Transverse colon (tissue), 4 donors: ENCODE measurements at regions not wholly inside any gene's neighbourhood (a gene's known extent, or its start where the extent isn't known, plus 50 kb on each side); places are given as distances from the start of the nearest gene placed in this dataset.

Experiments
- DNase-seq: peaks from one replicate; pipeline ENCODE4 v3.0.0-alpha.2; 2019
- H3K27ac ChIP-seq, 4 donors: fragments of 200-600 bp; sonication (generic); 2 replicates each; pipeline ENCODE4 v1.5.1; 2016 to 2018; ENCODE audit warnings: inconsistent platforms in 4 of 4
- H3K27me3 ChIP-seq: fragments of 200-600 bp; sonication (generic); 2 replicates; pipeline ENCODE4 v1.5.1; 2017; ENCODE audit warnings: inconsistent platforms
- H3K36me3 ChIP-seq, 4 donors: fragments of 200-600 bp; sonication (generic); 2 replicates each; pipeline ENCODE4 v1.5.1; 2017 to 2019; ENCODE audit warnings: inconsistent platforms in 4 of 4
- H3K4me1 ChIP-seq, 4 donors: fragments of 200-600 bp; sonication (generic); 2 replicates each; pipeline ENCODE4 v1.5.1; 2017 to 2020; ENCODE audit warnings: inconsistent platforms in 4 of 4
- H3K4me3 ChIP-seq, 4 donors: fragments of 200-600 bp; sonication (generic); 1 replicate in 1 of 4; 2 replicates in 3 of 4; pipeline versions ENCODE4 v1.5.1 to v1.6.1; 2017 to 2019; ENCODE audit warnings: inconsistent platforms in 4 of 4
- H3K9me3 ChIP-seq, 2 donors: fragments of 200-600 bp; sonication (generic); 2 replicates each; pipeline ENCODE4 v1.5.1; 2017 to 2019; ENCODE audit warnings: inconsistent platforms in 2 of 2
- CTCF ChIP-seq, 5 experiments: fragments of 200-600 bp in 3 of 5; fragments of 450-650 bp in 2 of 5; sonication (generic) in 3 of 5; IDR thresholded peaks; 1 replicate in 2 of 5; 2 replicates in 3 of 5; pipeline ENCODE4 v1.5.1; 2016 to 2017; ENCODE audit warnings: antibody characterized with exemption in 5 of 5, inconsistent platforms in 3 of 5, mild to moderate bottlenecking in 2 of 5, moderate library complexity in 1 of 5
- EP300 ChIP-seq: sonication (generic); formaldehyde crosslinking; IDR thresholded peaks from one replicate; pipeline ENCODE4 v1.6.1; 2017; ENCODE audit warnings: antibody characterized with exemption, low read depth
- POLR2A ChIP-seq: fragments of 450-650 bp; IDR thresholded peaks from one replicate; pipeline ENCODE4 v1.6.1; 2016; ENCODE audit warnings: antibody characterized with exemption, mild to moderate bottlenecking, moderate library complexity
- POLR2AphosphoS5 ChIP-seq, 3 donors: sonication (generic); formaldehyde crosslinking; IDR thresholded peaks; one replicate each; pipeline ENCODE4 v1.6.1; 2016; ENCODE audit warnings: antibody characterized with exemption in 3 of 3
- WGBS, 2 donors: methylation state at CpG; one replicate each; pipeline ENCODE4 v1.1.5; 2018; ENCODE audit warnings: low coverage in 1 of 2; 5-methylcytosine and 5-hydroxymethylcytosine counted together
- in situ Hi-C, 4 donors: fragments of 200-750 bp; cut with MboI; loops; one replicate each; pipeline versions ENCODE4 v1.15.0 to v1.15.1; 2017; ENCODE audit warnings: low sequenced_read_pairs in 3 of 4, low pct_ligation_motif_present in 1 of 4, low pct_unique_long_range_greater_than_20kb in 1 of 4
- intact Hi-C: fragments of 100-400 bp; cut with DNase I; formaldehyde crosslinking; loops from one replicate; pipeline ENCODE4 v1.15.1; 2023; ENCODE audit warnings: low total_unique reads

DNA sequence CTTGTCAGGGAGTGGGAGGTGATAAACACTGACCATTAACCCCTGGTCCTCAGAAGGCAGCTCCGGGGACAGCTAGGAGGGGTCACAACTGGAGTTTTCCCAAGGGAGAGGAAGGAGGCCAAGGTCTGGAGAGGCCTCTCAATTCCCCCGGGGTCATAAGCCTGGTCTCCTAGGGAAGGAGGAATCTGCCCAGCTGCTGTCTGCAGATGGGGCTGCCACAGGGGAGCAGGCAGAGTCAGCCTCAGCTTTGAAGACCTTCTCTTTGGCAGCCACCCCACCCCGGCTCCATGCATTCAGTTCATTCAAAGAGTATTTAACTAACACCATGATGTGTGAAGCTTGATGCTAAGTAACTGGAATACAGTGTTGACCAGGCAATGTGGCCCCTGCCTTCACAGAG is 74.6 kb upstream of the HSPA9 start:
- no peak for DNase-seq
- Histone ChIP-seq H3K27ac (no peak overlapping the region), H3K27me3 (peaks cover 5% of the 10 kb centered on the region), H3K36me3 (no peaks in the 10 kb centered on the region), H3K4me3 (no peak overlapping the region), H3K9me3 (no peaks in the 10 kb centered on the region), H3K4me1 (no peaks in the 10 kb centered on the region)
- intact Hi-C loops (no loop called here), in situ Hi-C loops (loop anchor here in 3 of 4 donors (25.0 kb wide), 1 partner anchor 613 kb away; no protein-coding TSS in a partner anchor)
- 68% methylated on average over 3 of the region's 3 CpGs; no CpG with 5 or more reads in 1 of the 2 donors for WGBS, 2 donors
- no peak for TF ChIP-seq EP300
- TF ChIP-seq POLR2AphosphoS5 (IDR thresholded peaks at IDR 0.05), result no peak
- no peak for TF ChIP-seq CTCF (IDR thresholded peaks at IDR 0.05)
- no peak for TF ChIP-seq POLR2A

GRCh38 chr5:138649316-138649720 is 74.1 kb upstream of the HSPA9 start:
- intact Hi-C loops (no loop called here), in situ Hi-C loops (loop anchor here in 3 of 4 donors (25.0 kb wide), 1 partner anchor 613 kb away; no protein-coding TSS in a partner anchor)
- Histone ChIP-seq H3K27ac (no peak overlapping the region), H3K36me3 (no peaks in the 10 kb centered on the region), H3K9me3 (no peaks in the 10 kb centered on the region), H3K4me1 (no peaks in the 10 kb centered on the region), H3K4me3 (no peak overlapping the region), H3K27me3 (peaks cover 5% of the 10 kb centered on the region)
- no peak for DNase-seq
- no peak for TF ChIP-seq POLR2A
- TF ChIP-seq POLR2AphosphoS5 (IDR thresholded peaks at IDR 0.05), result no peak
- TF ChIP-seq EP300, result no peak
- TF ChIP-seq CTCF (IDR thresholded peaks at IDR 0.05), result no peak
- WGBS, 2 donors, result 84% methylated on average over 7 of the region's 9 CpGs; no CpG with 5 or more reads in 1 of the 2 donors

- TF ChIP-seq EP300 (no peak), POLR2A (no peak), POLR2AphosphoS5 (IDR thresholded peaks at IDR 0.05) (no peak), CTCF (IDR thresholded peaks at IDR 0.05) (no peak)
- peaks cover 5% of the 10 kb centered on the region for H3K27me3 ChIP-seq
- H3K4me3 ChIP-seq, result no peak overlapping the region
- H3K36me3 ChIP-seq, result no peaks in the 10 kb centered on the region
- 92% methylated on average over 2 of the region's 2 CpGs; no CpG with 5 or more reads in 1 of the 2 donors for WGBS, 2 donors
- no peak for DNase-seq
- in situ Hi-C loops, result loop anchor here in 3 of 4 donors (25.0 kb wide), 1 partner anchor 613 kb away; no protein-coding TSS in a partner anchor
- no peaks in the 10 kb centered on the region for H3K4me1 ChIP-seq
- H3K27ac ChIP-seq, result no peak overlapping the region
- intact Hi-C loops, result no loop called here
- H3K9me3 ChIP-seq, result no peaks in the 10 kb centered on the region
These were observed 73.6 kb upstream of the HSPA9 start for GRCh38 chr5:138648841-138649240.

DNA sequence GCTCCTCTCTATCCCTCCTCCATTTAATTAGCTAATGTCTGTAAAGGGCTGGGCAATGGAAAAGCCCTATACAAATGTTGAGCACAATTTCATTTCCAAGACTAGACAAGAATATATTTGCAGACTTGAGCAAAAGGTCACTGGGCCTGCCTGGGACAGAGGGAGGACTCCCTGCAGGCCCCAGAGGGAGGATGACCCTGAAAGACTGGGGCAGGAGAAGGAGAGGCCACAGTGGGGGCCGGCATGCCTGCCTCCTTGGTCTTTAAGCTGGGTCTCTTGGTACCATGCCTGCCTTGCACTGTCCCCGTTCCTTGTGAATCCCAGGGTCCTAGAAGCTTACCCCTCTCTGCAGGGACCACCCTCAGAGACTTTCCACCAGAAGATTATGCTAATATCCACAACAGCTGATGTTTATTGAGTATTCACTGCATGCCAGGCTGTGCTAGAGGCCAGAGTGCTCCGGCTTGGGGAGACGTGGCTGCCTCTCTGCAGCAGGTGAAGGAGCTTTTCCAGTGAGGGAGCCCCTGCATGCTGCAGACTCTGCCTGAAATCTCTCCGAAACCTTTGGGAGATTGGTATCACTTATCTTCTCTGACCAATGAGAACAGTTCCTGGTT is 72.7 kb upstream of the HSPA9 start:
- H3K27me3 ChIP-seq, result peaks cover 5% of the 10 kb centered on the region
- TF ChIP-seq POLR2A (no peak), POLR2AphosphoS5 (IDR thresholded peaks at IDR 0.05) (no peak), CTCF (IDR thresholded peaks at IDR 0.05) (no peak), EP300 (no peak)
- intact Hi-C loops (no loop called here), in situ Hi-C loops (loop anchor here in 3 of 4 donors (25.0 kb wide), 1 partner anchor 614 kb away; no protein-coding TSS in a partner anchor)
- H3K4me3 ChIP-seq, result no peak overlapping the region
- DNase-seq, result no peak
- WGBS, 2 donors, result 88 to 100% methylated on average over 1 to 5 of the region's 5 CpGs
- no peaks in the 10 kb centered on the region for H3K4me1 ChIP-seq
- no peaks in the 10 kb centered on the region for H3K36me3 ChIP-seq
- no peak overlapping the region for H3K27ac ChIP-seq
- H3K9me3 ChIP-seq, result no peaks in the 10 kb centered on the region
